Fibroblast of the conjunctiva (primary cell): ENCODE measurements at regions not wholly inside any gene's neighbourhood (a gene's known extent, or its start where the extent isn't known, plus 50 kb on each side); places are given as distances from the start of the nearest gene placed in this dataset.

Experiments used
- DNase-seq: peaks from one replicate; pipeline ENCODE4 v3.0.0-alpha.2; 2010; ENCODE audit warnings: low read depth

DNA sequence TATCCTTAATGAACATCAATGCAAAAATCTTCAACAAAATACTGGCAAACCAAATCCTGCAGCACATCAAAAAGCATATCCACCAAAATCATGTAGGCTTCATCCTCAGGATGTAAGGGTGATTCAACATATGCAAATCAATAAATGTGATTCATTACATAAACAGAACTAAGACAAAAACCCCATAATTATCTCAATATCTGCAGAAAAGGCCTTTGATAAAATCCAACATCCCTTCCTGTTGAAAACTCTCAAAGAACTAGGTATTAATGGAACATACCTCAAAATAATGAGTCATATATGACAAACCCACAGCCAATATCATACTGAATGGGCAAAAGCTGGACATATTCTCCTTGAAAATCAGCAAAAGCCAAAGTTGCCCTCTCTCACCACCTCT lies 54.6 kb upstream of the DEPDC1 start:
- DNase-seq = no peak

DNA sequence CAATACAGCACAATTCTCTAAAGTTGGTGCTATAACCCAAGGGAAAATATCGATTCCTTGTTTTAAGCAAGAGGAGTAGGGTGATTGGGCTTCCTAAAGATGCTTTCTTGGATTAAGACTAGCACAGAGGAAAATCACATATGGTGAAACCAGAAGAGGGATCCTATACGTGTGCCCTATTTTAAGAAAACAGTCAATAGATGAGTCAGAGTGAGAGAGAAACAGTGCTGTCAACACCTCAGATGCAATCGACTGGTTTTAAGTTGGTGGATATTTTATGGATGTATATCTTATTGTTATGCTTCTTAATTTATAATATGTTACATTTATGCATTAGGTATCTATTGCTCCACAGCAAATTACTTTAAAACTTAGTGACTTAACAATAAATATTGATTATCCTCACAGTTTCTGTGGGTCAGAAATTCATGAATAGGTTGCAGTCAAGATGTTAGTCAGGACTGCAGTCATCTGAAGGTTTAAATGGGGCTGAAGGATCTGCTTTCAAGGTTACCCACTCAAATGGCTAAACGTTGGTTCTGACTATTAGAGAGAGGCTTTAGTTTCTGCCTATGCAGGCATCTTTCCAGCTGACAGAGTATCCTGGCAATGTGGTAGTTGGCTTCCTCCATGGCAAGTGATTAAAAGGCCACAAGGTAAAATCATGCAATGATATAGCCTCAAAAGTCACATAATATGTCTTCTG lies 61.6 kb upstream of the DEPDC1 start:
- DNase-seq = no peak

GRCh38 chr1:68565923-68566322 lies 69.0 kb upstream of the DEPDC1 start:
- no peak for DNase-seq

DNA sequence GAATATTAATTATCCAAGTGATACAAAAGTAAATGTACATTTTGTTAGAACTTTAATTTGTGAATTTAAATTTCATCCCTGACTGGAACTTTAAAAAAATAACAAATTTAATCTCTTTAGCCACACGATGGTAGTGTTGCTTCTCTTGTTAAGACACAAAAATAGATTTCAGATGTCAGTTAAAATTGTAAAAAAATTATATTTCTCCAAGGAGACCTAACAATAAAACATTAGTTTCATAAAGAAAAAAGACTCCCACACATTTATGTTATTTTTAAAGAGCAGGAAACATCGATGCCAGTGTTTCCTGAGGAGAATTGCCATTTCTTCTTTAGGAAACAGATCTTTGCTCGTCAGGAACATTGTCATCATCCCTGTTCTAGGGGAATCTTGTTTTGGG lies 74.0 kb upstream of the DEPDC1 start:
- no peak for DNase-seq

- DNase-seq = no peak
Observed at GRCh38 chr1:68571454-68572235, 74.8 kb upstream of the DEPDC1 start.

DNA sequence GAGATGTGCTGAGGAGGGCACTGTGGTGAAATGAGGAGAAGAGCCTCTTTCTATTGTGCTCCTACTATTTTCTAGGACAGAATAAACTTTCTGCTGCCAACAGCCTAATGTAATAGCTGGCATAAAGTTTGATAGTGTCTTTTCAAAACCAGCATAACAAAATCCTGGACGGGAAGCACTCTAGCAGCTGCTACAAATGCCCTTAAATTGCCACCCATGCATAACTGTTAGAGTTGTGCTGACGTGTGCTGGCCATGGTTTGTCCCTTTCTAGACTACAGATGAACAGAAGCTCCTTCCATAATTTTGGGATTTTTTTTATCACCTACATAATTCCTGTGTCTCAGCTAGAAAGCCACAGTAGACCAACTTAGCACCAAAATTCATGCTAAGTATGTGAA lies 88.5 kb upstream of the DEPDC1 start:
- no peak for DNase-seq

DNA sequence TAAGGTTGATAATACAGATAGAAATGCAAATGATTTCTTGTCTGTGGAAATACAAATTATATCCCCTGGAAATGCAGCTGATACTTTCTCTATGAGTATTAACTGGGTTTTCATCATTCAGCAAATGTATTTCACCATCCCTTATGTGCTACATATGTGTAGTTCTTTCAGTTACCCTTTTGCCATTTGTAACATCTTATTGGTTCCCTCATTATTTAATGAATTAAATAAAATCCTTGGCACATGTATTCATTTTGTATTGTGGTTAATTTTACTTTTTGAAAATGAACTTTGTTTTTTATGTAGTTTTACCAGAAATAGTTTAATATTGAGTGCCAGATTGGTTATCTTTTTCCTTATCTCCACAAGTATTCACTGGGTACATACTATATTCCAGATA lies 89.9 kb upstream of the DEPDC1 start:
- no peak for DNase-seq

DNA sequence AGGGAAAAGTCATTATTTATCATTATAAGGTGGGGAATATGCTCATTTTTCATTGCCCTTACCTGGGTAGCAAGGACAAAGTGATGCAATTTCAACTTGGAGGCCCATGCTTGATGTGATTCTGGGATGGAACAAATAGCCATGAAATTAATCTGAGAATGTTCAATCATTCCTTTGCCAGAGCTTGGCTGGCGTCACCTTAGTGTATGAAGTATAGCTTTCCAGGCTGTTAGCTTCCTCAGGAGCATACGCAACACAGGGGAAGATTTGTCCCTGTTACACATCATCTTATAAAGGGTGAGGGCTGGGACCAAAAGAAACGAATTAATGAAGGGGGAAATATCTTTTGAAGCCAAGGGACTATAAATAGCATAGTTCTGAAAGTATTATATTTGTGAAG lies 91.4 kb upstream of the DEPDC1 start:
- DNase-seq = no peak

- DNase-seq = no peak
Observed at GRCh38 chr1:68590473-68590872, 93.6 kb upstream of the DEPDC1 start.

DNA sequence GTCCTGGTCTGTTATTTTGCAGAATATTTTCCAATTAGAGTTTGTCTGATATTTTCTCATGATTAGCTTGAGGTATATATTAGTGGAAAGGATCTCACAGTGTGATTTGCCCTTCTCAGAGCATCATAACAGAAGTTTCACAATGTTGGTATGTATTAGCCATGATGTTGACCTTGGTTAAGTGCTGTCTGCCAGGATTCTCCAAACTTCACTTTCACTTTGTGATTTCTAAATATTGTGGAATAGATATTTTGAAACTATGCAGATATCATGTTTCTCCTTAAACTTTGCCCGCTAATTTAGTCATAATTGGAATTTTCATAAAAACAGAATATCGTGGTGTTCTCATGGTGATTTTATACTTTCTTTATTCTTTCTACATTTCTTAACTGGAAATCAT lies 98.0 kb upstream of the DEPDC1 start:
- no peak for DNase-seq

DNA sequence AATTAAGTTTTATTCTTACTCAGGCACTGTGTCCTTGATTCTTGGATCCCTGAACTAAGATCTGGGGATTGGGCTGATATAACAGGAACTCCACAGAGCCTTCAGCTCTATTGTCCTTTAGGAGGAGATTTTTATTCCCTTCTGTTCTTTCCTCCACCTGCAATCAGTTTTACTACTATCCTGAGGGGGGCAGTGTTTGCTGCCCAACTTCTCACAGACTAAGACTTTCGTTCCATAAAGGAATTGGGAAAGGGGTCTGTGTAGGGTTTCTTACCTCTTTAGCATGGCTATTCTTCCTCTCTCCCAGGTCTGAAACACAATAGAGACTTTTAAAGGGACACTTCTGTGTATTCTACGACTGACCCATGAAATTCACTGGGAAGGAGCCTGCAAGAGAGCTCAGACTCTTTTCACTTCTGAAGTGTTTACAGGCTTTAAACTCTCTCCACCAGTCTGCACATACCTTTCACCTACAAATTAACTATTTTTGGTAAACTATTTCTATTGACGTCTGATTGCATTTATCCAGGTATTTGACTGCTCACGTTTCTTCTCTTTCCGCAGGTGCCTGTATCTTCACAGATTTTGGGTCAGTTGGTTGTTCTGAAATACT lies 103.3 kb upstream of the DEPDC1 start:
- DNase-seq = no peak

GRCh38 chr1:68608289-68608688 lies 111.4 kb upstream of the DEPDC1 start:
- DNase-seq = no peak

GRCh38 chr1:68615312-68615711 lies 118.4 kb upstream of the DEPDC1 start:
- no peak for DNase-seq

- DNase-seq = no peak
Observed at GRCh38 chr1:68617942-68618341, 121.1 kb upstream of the DEPDC1 start.

- no peak for DNase-seq
Observed at GRCh38 chr1:68620571-68620970, 123.7 kb upstream of the DEPDC1 start.

DNA sequence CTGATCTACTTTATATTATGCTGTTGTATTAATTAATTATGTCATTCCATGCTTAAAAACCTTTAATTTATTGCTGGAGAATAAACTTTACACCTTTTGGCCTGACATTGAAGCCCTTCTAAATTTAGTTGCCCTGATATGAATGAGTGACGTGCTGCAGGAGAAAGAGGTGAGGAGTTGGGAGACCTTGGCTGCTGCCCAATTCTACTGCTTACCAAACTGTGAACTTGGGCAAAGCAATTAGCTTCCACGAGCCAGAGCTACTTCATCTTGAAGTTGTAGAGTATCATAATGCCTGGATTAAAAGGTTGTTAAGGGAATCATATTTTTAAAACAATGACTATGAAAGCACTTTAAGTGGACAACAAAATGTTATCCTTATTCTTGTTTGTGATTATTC lies 126.8 kb upstream of the DEPDC1 start:
- no peak for DNase-seq

DNA sequence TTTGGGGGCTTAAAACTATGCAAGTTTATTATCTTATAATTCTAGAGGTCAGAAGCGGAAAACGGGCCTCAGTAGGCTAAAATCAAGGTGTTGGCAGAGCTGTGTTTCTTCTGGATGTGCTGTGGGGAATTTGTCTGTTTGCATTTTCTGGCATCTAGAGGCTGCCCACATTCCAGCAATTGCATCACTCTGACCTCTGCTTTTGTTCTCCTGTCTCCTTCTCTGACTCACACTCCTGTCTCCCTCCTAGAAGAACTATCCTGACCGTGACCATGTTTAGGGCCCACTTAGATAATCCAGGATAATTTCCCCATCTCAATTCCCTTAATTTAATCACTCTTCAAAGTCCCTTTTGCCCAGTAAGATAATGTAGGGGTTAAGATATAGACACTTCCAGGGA lies 127.4 kb upstream of the DEPDC1 start:
- DNase-seq = peak; percentile 42

DNA sequence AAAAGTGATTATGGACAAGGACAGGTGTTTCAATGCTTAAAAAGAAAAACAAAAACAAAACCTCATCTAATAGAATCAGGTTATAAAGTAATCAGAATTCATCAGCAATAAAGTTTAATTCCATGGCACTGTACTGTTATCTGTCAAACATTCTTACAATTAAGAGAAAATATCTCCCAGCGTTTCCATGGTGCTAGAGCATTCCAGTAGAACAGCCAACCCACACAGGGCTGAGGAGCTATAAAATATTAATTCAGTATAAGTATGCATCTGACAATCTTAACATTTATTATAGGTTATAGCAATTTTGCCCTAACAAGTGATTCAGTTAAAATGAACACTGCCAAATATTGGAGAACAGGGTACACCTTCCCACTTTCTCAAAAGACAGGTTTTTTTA lies 128.7 kb upstream of the DEPDC1 start:
- DNase-seq = no peak

GRCh38 chr1:68633141-68633919 lies 136.4 kb upstream of the DEPDC1 start:
- no peak for DNase-seq

GRCh38 chr1:68644504-68644903 lies 147.6 kb upstream of the DEPDC1 start:
- DNase-seq = no peak

DNA sequence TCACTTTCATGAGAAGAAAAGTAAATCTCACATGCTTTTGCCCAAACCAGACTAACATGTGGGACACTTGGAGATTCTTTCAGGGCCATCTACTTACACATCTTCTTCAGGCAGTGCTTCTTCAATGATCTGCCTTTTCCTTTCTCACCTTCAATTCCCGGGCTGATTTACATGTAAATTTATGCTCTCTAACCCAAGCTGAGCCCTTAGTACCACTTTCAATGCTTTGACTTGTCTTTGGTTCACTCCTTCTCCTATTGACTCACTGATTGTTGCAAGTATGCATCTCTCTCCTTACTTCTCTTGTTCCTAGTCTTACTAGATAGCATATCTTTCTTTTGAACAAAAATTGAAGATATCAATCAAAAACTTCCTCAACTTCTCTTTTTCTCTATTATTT lies 154.2 kb upstream of the DEPDC1 start:
- DNase-seq = no peak

GRCh38 chr1:68653882-68654281 lies 157.0 kb upstream of the DEPDC1 start:
- DNase-seq = no peak

- DNase-seq = no peak
Observed at GRCh38 chr1:68673771-68674170, 176.9 kb upstream of the DEPDC1 start.
